ENCODE measurements at regions not wholly inside any gene's neighbourhood (a gene's known extent, or its start where the extent isn't known, plus 50 kb on each side); places are given as distances from the start of the nearest gene placed in this dataset.

DNA sequence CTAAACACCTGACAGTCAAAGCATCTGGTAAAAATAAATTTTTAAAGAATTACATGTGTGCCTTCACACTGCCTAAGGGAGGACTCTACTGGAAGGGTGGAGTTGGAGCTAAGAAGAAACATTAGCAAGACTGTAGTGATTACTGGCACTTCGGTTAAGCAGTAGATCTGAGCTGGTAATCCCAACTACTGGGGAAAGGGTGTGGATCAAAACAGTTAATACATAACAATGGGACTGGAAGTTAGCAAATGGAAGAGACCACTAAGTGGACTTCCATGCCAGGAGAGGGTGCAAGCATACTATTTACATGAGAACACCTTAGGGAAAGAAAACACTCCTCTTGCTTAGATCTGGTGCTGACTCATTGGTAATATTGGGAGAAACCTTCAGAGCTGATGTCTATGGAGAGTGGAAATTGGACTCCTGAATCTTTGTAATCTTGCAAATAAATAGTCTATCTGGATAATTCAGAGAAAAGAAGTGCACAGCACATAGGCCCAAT, 519.6 kb upstream of the LINC00305 start:
- TF ChIP-seq MYC (IDR thresholded peaks at IDR 0.05; ENCODE audit: low read depth, low read length) (no peak), POLR2A (IDR thresholded peaks at IDR 0.05; ENCODE audit: extremely low read depth, insufficient read length) (no peak)
- TF ChIP-seq, protein P1, sequence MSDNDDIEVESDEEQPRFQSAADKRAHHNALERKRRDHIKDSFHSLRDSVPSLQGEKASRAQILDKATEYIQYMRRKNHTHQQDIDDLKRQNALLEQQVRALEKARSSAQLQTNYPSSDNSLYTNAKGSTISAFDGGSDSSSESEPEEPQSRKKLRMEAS (IDR thresholded peaks at IDR 0.05; ENCODE audit: low read depth, low read length) = no peak
- TF ChIP-seq, protein P2, sequence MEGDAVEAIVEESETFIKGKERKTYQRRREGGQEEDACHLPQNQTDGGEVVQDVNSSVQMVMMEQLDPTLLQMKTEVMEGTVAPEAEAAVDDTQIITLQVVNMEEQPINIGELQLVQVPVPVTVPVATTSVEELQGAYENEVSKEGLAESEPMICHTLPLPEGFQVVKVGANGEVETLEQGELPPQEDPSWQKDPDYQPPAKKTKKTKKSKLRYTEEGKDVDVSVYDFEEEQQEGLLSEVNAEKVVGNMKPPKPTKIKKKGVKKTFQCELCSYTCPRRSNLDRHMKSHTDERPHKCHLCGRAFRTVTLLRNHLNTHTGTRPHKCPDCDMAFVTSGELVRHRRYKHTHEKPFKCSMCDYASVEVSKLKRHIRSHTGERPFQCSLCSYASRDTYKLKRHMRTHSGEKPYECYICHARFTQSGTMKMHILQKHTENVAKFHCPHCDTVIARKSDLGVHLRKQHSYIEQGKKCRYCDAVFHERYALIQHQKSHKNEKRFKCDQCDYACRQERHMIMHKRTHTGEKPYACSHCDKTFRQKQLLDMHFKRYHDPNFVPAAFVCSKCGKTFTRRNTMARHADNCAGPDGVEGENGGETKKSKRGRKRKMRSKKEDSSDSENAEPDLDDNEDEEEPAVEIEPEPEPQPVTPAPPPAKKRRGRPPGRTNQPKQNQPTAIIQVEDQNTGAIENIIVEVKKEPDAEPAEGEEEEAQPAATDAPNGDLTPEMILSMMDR (IDR thresholded peaks at IDR 0.05; ENCODE audit: low read depth, low read length) = no peak

DNA sequence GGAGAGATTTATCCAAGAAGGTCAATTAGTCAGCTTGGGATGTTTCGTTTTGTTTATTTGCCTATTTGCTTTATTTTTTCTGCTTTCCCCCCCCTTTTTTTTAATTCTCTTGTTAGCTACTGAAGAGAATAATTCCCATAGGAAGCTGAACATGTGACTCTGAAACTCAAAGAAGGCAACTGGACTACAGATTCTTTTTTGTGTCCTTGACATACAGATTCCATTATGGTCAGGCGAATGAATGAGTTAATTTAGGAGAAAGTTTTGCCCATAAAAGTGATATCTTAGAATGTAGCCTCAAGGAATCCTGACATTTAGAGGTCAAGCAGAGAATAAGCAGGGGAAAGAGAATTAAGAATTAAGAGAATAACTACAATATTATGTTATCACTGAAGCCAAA, 514.2 kb upstream of the LINC00305 start:
- DNase-seq (ENCODE audit: low read depth) = no peak
- TF ChIP-seq, protein P2 (IDR thresholded peaks at IDR 0.05; ENCODE audit: low read depth, low read length) = no peak
- TF ChIP-seq MYC (IDR thresholded peaks at IDR 0.05; ENCODE audit: low read depth, low read length) (no peak), POLR2A (IDR thresholded peaks at IDR 0.05; ENCODE audit: extremely low read depth, insufficient read length) (no peak)
- TF ChIP-seq, protein P1 (IDR thresholded peaks at IDR 0.05; ENCODE audit: low read depth, low read length) = no peak
- H3K4me3 ChIP-seq (ENCODE audit: low read depth, low read length) = no peak overlapping the region

More for the DNA sequence above, 519.6 kb upstream of the LINC00305 start:
- H3K4me3 ChIP-seq (ENCODE audit: low read depth, low read length) = no peak overlapping the region
- no peak for DNase-seq (ENCODE audit: low read depth)

DNA sequence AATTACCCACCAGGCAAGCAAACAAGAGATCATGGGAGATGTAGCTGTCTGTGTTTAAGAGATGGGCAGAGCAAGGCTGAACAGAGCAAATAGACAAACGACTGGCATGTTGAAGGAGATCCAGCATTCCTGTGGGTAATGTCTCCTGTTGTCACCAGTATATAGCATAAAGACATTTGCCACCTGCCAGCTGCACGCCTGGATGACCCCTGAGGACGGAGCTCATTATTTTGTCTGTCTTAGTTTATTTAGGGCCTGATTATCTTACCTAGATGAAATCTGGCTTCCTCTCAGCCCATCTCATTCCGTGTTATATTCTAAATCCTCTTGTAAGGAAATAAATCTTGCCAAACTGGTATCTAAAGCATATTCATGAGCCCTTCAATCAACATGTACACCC, 510.3 kb upstream of the LINC00305 start:
- no peak overlapping the region for H3K4me3 ChIP-seq (ENCODE audit: low read depth, low read length)
- DNase-seq (ENCODE audit: low read depth) = no peak
- TF ChIP-seq POLR2A (IDR thresholded peaks at IDR 0.05; ENCODE audit: extremely low read depth, insufficient read length) = no peak
- TF ChIP-seq MYC (IDR thresholded peaks at IDR 0.05; ENCODE audit: low read depth, low read length) = no peak
- TF ChIP-seq, protein P1 (IDR thresholded peaks at IDR 0.05; ENCODE audit: low read depth, low read length) = no peak

DNA sequence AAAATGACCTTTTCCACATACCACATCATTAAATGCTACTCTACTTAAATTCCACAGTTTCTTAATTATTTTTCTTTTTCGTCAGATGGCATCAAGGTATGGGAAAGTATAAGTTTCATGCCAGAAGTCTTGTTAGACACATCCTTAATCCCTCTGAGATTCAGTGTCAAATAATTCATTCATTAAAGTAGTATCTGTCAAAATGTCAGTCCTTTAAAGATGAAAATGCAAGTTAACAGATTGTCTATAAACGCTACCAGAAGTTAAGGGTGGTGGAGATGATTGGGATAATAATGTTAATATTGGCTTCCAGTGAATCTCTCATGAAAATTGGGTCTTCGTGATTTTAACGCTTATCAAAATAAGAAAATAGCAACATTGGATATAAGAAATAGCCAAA, 504.2 kb upstream of the LINC00305 start:
- TF ChIP-seq, protein P2 (IDR thresholded peaks at IDR 0.05; ENCODE audit: low read depth, low read length) = no peak
- TF ChIP-seq POLR2A (IDR thresholded peaks at IDR 0.05; ENCODE audit: extremely low read depth, insufficient read length) (no peak), MYC (IDR thresholded peaks at IDR 0.05; ENCODE audit: low read depth, low read length) (no peak)
- TF ChIP-seq, protein P1 (IDR thresholded peaks at IDR 0.05; ENCODE audit: low read depth, low read length) = no peak
- no peak for DNase-seq (ENCODE audit: low read depth)

DNA sequence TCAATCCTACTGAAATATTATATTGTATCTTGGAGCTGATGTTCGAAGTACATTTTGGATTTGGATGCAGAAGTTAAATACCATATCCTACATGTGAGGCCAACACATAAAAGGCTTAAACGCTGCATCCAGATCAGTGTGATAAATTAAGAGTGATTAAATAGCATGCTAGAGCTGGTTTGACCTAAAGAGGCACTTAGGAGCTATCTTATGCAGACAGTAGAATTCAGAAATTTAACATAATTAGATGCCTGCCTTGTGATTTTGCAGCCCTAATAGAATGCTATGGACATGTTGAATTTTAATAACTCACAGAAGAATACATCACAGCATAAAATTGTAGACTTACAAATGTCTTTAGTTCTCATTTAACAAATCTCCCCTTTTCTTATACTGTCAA, 501.2 kb upstream of the LINC00305 start:
- no peak for DNase-seq (ENCODE audit: low read depth)
- TF ChIP-seq, protein P2 (IDR thresholded peaks at IDR 0.05; ENCODE audit: low read depth, low read length) = no peak
- no peak for TF ChIP-seq MYC (IDR thresholded peaks at IDR 0.05; ENCODE audit: low read depth, low read length)
- TF ChIP-seq, protein P1 (IDR thresholded peaks at IDR 0.05; ENCODE audit: low read depth, low read length) = no peak
- no peak for TF ChIP-seq POLR2A (IDR thresholded peaks at IDR 0.05; ENCODE audit: extremely low read depth, insufficient read length)
- H3K4me3 ChIP-seq (ENCODE audit: low read depth, low read length) = no peak overlapping the region

More for the DNA sequence above, 504.2 kb upstream of the LINC00305 start:
- no peak overlapping the region for H3K4me3 ChIP-seq (ENCODE audit: low read depth, low read length)

DNA sequence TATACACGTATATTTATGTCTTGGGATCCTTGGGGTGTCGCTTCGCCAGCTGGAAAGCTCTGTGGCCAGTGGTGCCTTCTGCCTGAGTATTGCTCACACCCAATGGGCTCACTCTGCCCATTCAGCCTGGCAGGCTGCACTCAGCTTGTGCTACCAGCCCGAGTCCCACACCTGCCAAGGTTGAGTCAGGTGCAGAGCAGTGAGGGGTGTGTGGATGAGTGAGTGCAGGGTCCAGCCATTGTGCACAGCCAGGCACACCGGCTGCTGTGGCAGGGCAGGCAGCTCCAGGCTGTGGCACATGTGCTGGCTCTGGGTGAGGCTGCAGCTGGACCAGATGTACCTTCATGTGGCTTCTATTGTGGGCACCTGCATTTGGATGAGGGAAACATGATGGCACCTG, 496.9 kb upstream of the LINC00305 start:
- H3K4me3 ChIP-seq (ENCODE audit: low read depth, low read length) = no peak overlapping the region
- DNase-seq (ENCODE audit: low read depth) = no peak
- TF ChIP-seq, protein P1 (IDR thresholded peaks at IDR 0.05; ENCODE audit: low read depth, low read length) = no peak
- TF ChIP-seq MYC (IDR thresholded peaks at IDR 0.05; ENCODE audit: low read depth, low read length) = no peak
- TF ChIP-seq POLR2A (IDR thresholded peaks at IDR 0.05; ENCODE audit: extremely low read depth, insufficient read length) = no peak
- TF ChIP-seq, protein P2 (IDR thresholded peaks at IDR 0.05; ENCODE audit: low read depth, low read length) = no peak
